HG03558 (cell line): ENCODE measurements at regions not wholly inside any gene's neighbourhood (a gene's known extent, or its start where the extent isn't known, plus 50 kb on each side); places are given as distances from the start of the nearest gene placed in this dataset.
"Not testable (repeated sequence)": the region's sequence is repeated elsewhere in the genome, so short reads cannot be mapped to it uniquely, and the experiment has no call there.

ENCODE experiments used
- ATAC-seq: cut with Tn5 transposase; IDR thresholded peaks from one replicate; pipeline ENCODE4 v1.9.1; 2021; ENCODE audit warnings: moderate number of reproducible peaks; ENCODE audit not compliant: unreplicated experiment; ENCODE audit errors: extremely low read depth

- ATAC-seq = no peak
Measured at GRCh38 chr5:116731432-116731831, 156.8 kb upstream of the SEMA6A start.

DNA sequence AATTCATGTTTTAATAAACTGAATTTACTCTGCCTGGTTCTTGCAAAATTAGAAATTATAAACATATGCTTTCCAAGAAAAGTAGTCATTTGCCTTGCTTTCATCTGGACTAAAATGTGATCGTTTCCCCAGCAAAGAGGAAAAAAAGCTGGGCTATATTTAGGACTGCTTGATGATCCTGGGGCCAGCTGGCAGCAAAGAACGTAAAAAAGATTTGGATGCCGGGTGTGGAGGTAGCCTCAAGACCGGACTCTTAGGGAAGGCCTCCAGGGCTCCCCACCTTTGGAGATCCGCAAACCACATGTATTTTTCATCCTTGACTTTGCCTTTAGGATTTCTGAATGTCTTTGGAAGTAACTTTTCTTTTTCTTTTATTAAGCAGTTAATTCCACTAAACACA is 156.1 kb upstream of the SEMA6A start:
- no peak for ATAC-seq

DNA sequence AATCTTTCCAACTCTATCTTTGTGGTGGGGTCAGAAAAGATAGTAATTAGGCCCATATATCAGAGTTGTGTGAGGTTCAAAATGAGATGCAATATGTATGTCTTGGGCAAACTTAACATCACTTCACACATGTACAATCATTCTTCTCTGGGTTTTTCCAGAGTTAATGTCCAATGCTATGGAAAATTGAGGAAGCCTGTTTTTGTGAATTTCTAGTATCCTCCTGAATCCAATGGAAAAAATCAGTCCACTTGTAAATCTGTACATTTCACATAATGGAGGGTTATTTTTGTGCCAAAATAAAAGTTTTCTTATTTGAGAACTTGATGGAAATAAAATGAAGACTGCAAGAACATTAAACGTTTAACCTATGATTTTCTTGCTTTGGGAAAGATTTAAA is 155.6 kb upstream of the SEMA6A start:
- no peak for ATAC-seq

GRCh38 chr5:116727248-116727647 is 152.6 kb upstream of the SEMA6A start:
- no peak for ATAC-seq

DNA sequence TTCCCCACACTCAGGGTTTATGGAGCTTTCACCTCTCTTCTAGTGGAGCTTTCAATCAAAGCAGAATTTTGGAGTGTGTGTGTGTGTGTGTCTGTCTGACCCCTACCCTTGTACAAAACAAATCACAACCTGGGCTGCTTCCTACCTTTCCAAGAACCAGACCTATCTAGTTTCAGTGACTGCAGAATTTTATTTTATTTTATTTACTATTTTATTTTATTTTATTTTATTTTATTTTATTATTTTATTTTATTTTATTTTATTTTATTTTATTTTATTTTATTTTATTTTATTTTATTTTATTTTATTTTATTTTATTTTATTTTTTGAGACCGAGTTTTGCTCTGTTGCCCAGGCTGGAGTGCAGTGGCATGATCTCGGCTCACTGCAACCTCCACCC is 151.6 kb upstream of the SEMA6A start:
- ATAC-seq = not testable (repeated sequence)

- ATAC-seq = no peak
Measured at GRCh38 chr5:116724971-116725370, 150.3 kb upstream of the SEMA6A start.

- ATAC-seq = no peak
Measured at GRCh38 chr5:116722651-116723050, 148.0 kb upstream of the SEMA6A start.

GRCh38 chr5:116719106-116719505 is 144.5 kb upstream of the SEMA6A start:
- no peak for ATAC-seq

DNA sequence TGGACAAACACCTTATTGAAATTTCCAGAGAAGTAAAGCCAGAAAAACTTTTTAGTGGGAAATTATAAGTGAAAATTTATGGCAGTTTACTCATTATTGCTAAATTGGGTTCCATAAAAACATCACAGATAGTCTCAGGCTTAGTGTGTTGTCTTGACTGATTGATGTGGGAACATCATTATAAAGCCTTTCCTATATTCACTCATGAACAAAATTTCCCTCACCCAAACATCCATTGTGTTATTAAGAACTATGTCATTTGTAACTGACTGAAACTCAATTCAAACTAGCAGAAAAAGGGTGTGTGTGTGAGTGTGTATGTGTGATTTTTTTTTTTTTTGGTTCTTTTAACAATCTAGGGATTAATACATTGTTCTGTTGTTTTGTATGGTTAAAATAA is 143.7 kb upstream of the SEMA6A start:
- ATAC-seq = no peak

DNA sequence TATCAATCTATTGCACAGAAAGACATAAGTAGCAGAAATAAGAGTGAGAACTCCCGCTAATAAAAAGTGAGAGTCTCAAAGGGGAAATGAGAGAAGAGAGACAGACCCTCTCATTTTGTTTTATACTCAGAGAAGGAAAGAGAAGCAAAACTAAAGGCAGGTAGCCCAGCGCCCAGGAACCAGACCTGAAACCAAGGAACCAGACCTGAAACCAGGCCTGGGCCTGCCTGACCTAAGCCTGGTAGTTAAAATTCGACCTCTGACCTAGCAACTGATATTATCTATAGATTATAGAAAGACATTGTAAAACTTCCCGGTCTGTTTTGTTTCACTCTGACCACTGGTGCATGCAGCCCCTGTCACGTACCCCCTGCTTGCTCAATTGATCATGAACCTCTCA is 134.5 kb upstream of the SEMA6A start:
- no peak for ATAC-seq

GRCh38 chr5:116705121-116705519 is 130.5 kb upstream of the SEMA6A start:
- ATAC-seq = not testable (repeated sequence)

- ATAC-seq = no peak
Measured at GRCh38 chr5:116703941-116704340, 129.3 kb upstream of the SEMA6A start.

DNA sequence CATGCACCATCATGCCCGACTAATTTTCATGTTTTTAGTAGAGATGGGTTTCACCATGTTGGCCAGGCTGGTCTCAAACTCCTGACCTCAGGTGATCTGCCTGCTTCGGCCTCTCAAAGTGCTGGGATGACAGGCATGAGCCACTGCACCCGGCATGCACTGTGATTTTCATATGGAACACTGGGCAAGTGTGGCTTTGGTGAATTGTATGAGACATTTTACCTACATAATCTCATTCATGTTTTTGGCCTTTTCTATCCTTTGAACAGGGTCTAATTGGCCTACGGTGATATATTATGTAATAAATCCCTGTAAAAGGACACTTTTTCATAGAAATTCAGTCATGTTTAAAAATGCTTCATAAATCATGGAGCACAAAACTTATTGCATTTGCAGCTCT is 128.7 kb upstream of the SEMA6A start:
- ATAC-seq = no peak

DNA sequence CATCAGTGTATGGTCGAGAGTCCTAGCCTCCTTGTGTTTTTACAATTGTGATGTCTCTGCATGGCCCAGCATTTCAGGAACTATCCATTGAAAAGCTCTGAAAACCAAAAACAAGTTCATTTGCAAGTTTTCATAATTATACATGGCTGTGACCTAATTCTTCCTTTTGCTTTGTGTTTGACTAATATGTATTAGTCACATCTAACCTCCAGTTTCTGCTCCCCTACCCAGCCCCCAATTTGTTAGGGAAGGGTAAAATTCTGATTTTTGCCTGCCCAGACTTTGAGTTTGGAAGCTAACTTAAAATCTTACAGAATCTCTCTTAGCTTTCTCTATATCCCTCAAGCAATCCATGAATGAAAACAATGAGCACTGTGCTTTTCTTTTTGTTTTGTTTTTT is 128.2 kb upstream of the SEMA6A start:
- ATAC-seq = no peak

- ATAC-seq = peak; percentile 36
Measured at GRCh38 chr5:116699332-116699731, 124.7 kb upstream of the SEMA6A start.

DNA sequence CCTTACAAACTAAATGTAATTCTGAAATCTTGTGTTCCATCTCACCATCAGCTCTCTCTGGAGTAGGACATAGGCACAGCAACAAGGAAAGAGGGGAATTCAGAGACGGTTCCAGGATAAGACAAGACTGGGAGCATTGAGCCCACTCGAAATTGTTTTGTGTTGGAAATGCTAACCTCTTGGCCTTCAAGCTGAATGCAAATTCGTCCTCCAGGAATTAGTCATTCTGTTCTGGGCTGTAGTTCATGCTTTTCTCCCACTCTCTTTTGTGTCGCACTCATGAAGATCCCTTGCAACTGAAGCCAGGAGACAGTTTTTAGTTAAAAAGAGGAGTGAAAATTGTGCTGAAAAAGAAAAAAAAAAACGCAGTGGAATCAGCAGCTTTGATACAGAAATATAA is 121.7 kb upstream of the SEMA6A start:
- peak; percentile 82 for ATAC-seq

- no peak for ATAC-seq
Measured at GRCh38 chr5:116695681-116696080, 121.1 kb upstream of the SEMA6A start.

DNA sequence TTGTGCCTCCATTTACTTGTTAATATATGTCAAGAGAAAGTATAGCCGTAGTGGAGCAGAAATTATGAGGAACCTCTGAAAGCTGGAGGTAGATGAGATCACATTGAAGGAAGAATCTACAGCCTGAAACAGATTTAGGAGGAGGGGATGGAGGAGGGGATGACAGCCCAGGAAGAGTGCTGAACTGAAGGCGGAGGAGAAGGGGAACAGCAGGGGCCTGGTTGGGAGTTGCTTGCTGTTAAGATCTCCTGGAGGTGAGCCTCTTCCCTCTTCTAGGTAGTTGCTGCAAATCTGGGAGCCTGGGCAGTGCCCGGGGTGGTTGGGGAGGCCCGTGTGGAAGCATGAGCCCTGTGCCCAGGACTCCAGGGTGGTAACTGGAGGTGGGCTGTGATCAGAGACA is 111.8 kb upstream of the SEMA6A start:
- no peak for ATAC-seq

DNA sequence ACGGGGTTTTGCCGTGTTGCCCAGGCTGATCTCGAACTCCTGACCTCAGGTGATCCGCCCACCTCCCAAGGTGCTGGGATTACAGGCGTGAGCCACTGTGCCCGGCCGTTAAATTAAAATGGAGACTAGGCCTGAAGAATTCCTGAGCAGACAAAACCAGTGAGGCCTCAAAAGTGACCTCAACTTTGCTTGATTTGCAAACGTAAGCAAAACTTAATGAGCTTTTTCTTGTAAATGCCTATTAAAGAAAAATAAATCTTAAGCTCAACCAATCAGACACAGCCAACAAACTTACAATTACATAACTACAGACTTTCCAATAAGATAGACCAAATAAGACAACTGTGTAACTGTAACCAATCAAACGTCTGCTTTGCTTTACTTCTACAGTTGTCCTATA is 111.3 kb upstream of the SEMA6A start:
- no peak for ATAC-seq

DNA sequence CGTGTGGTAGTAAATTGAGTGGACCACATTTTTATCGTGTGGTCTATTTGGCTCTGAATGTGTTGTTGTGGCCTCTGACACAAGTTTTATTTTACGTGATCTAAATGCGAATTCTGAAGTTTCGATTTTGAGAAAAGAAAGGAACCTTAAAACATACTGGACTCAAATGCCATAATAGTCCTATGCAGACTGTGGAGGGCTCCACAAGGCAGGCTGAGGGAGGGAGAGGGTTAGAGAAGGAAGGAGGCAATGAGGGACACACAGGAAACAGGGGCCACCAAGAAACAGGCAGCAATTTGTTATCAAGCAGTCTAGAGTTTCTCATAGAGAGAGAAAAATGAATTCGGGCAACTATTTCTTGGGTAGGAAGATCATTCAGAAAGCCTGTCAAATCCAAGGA is 110.4 kb upstream of the SEMA6A start:
- no peak for ATAC-seq

- ATAC-seq = peak; percentile 98
Measured at GRCh38 chr5:116681334-116682013, 106.9 kb upstream of the SEMA6A start.

GRCh38 chr5:116675626-116675910 is 100.9 kb upstream of the SEMA6A start:
- no peak for ATAC-seq
